CD4-positive, CD25-positive, alpha-beta regulatory T cell (primary cell): ENCODE measurements at regions not wholly inside any gene's neighbourhood (a gene's known extent, or its start where the extent isn't known, plus 50 kb on each side); places are given as distances from the start of the nearest gene placed in this dataset.

ENCODE experiments used
- ATAC-seq, 2 donors: fragments of 150-1000 bp; cut with Tn5 transposase; one replicate each; pipeline ENCODE4 v1.10.0; 2021; ENCODE audit warnings: low read depth in 2 of 2, moderate number of reproducible peaks in 2 of 2, moderate library complexity in 1 of 2
- DNase-seq, 3 donors: peaks; one replicate each; pipeline versions ENCODE4 v3.0.0 to v3.0.0-alpha.2; 2012 to 2022; ENCODE audit warnings: mixed read lengths in 1 of 3
- H3K27ac ChIP-seq: one replicate; pipeline ENCODE4 v1.7.0; 2013; ENCODE audit warnings: mild to moderate bottlenecking, low read length; ENCODE audit not compliant: insufficient read depth, poor library complexity, severe bottlenecking
- H3K27me3 ChIP-seq: one replicate; pipeline ENCODE4 v1.7.0; 2013; ENCODE audit warnings: low read length; ENCODE audit not compliant: control insufficient read depth, insufficient read depth
- H3K36me3 ChIP-seq: one replicate; pipeline ENCODE4 v1.7.0; 2013; ENCODE audit warnings: mild to moderate bottlenecking, low read length, moderate library complexity; ENCODE audit not compliant: control insufficient read depth, insufficient read depth
- H3K4me1 ChIP-seq: 2 replicates; pipeline ENCODE4 v1.7.0; 2013; ENCODE audit warnings: mild to moderate bottlenecking, low read length; ENCODE audit not compliant: insufficient read depth, control insufficient read depth, poor library complexity, severe bottlenecking
- H3K4me3 ChIP-seq: one replicate; pipeline ENCODE4 v1.7.0; 2013; ENCODE audit warnings: low read depth, mild to moderate bottlenecking, low read length, moderate library complexity
- H3K9me3 ChIP-seq, 2 experiments: 1 replicate in 1 of 2; 2 replicates in 1 of 2; pipeline ENCODE4 v1.7.0; 2013; ENCODE audit warnings: low read length in 2 of 2, mild to moderate bottlenecking in 1 of 2, moderate library complexity in 1 of 2; ENCODE audit not compliant: control insufficient read depth in 2 of 2
- H3K27ac Mint-ChIP-seq, 3 donors: one replicate each; pipeline ENCODE4 v1.8.0; 2020 to 2022; ENCODE audit warnings: mild to moderate bottlenecking in 3 of 3, mixed read lengths in 3 of 3, moderate library complexity in 2 of 3
- H3K27me3 Mint-ChIP-seq: one replicate; pipeline ENCODE4 v1.8.0; 2022; ENCODE audit warnings: mild to moderate bottlenecking, mixed read lengths
- H3K36me3 Mint-ChIP-seq: one replicate; pipeline ENCODE4 v1.8.0; 2020; ENCODE audit warnings: mixed read lengths
- H3K4me1 Mint-ChIP-seq, 4 donors: one replicate each; pipeline ENCODE4 v1.8.0; 2020 to 2022; ENCODE audit warnings: mixed read lengths in 4 of 4, mild to moderate bottlenecking in 1 of 4
- H3K4me3 Mint-ChIP-seq, 4 donors: one replicate each; pipeline ENCODE4 v1.8.0; 2020 to 2022; ENCODE audit warnings: mild to moderate bottlenecking in 4 of 4, mixed read lengths in 4 of 4, moderate library complexity in 3 of 4
- H3K9me3 Mint-ChIP-seq, 7 donors: one replicate each; pipeline ENCODE4 v1.8.0; 2020 to 2022; ENCODE audit warnings: mixed read lengths in 7 of 7, mild to moderate bottlenecking in 3 of 7, moderate library complexity in 2 of 7

DNA sequence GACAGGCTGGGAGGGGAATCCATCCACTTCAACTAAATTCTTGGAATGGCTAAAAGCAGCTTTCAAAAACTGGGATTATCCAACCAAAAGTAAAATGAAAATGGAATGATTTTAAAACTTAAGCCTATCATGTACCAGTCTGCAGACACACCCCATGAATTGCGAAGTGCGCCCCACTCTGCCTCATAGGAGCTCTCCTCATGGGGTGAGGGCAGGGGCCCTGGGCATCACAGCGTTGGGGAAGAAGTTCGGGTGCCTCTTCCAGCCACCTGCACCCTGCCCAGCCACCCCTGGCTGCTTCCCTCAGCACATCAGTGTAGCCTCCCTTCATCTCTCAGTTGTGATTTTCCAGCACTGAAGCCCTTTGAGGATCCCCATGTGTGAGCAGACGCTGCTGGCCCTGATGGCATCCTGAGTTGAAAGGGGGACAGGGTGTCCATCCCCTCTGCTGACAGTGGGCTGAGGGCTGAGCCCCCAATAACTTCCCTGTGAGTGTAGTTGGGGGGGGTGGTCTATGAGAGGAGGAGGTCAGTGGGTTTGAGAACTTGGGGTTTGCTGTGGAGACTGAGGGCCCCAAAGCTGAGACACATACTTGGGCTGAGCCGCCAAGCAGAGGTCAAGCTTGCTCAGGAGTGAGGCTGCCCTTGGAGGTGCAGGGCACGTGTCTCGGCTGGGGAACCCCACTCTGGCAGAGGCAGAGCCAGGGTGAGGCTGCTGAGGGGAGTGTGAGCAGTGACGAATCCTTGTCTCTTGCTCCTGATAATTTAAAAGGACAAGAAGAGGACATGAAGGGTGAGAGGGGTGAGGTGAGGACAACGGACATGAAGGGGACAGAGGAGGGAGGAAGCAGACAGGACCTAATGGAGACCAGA lies 542.1 kb downstream of the TCERG1L start:
- ATAC-seq (no peak), DNase-seq (no peak)
- no peaks in the 10 kb centered on the region for H3K4me1 ChIP-seq
- peaks cover 0 to 11% (median 3%) of the 10 kb centered on the region in 7 donors for H3K9me3 Mint-ChIP-seq
- no peak overlapping the region for H3K4me3 Mint-ChIP-seq
- H3K27ac Mint-ChIP-seq = no peak overlapping the region
- no peaks in the 10 kb centered on the region for H3K4me1 Mint-ChIP-seq
- H3K27me3 ChIP-seq = no peaks in the 10 kb centered on the region
- no peaks in the 10 kb centered on the region for H3K9me3 ChIP-seq
- no peaks in the 10 kb centered on the region for H3K27me3 Mint-ChIP-seq
- no peak overlapping the region for H3K27ac ChIP-seq
- H3K4me3 ChIP-seq = no peak overlapping the region
- no peaks in the 10 kb centered on the region for H3K36me3 ChIP-seq
- H3K36me3 Mint-ChIP-seq = no peaks in the 10 kb centered on the region

DNA sequence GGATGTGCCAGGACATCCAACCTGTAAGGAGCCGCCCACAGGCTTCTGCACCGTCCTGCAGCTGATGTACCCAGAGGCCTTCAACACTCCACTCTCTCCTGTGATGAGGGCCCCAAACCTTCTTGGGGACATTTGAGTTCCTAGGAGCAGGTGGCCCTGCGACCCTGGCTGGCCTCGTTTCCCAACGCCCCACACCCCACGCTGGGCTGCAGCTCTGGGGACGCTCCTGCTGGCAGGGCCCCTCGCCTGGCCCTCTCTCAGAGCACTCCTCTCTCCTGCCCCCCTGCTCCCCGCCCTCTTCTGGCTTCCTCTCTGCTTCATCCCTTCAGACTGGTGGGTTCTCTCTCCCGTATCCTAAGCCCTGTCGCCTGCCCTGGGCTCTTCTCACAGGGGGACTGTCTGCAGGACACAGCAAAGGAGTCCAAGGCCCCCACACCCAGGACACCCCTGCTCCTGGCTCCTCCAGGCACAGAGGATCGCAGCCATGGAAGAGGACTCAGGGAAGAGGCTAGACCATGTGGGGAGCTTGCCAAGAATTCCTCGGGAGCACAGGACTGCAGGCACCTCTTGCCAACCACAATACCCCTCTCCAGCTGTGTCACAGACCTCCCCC lies 541.4 kb downstream of the TCERG1L start:
- no peaks in the 10 kb centered on the region for H3K36me3 Mint-ChIP-seq
- no peaks in the 10 kb centered on the region for H3K4me1 Mint-ChIP-seq
- H3K27ac Mint-ChIP-seq = no peak overlapping the region
- H3K9me3 ChIP-seq = no peaks in the 10 kb centered on the region
- H3K27me3 ChIP-seq = no peaks in the 10 kb centered on the region
- no peaks in the 10 kb centered on the region for H3K4me1 ChIP-seq
- no peaks in the 10 kb centered on the region for H3K36me3 ChIP-seq
- H3K4me3 Mint-ChIP-seq = no peak overlapping the region
- H3K27me3 Mint-ChIP-seq = no peaks in the 10 kb centered on the region
- H3K27ac ChIP-seq = no peak overlapping the region
- H3K9me3 Mint-ChIP-seq = peaks cover 0 to 11% (median 3%) of the 10 kb centered on the region in 7 donors
- no peak overlapping the region for H3K4me3 ChIP-seq
- DNase-seq (no peak), ATAC-seq (no peak)

- Mint-ChIP-seq H3K27me3 (no peaks in the 10 kb centered on the region), H3K4me1 (no peaks in the 10 kb centered on the region), H3K9me3 (peaks cover 0 to 11% (median 2%) of the 10 kb centered on the region in 7 donors), H3K27ac (no peak overlapping the region), H3K36me3 (no peaks in the 10 kb centered on the region), H3K4me3 (no peak overlapping the region)
- DNase-seq (no peak), ATAC-seq (no peak)
- Histone ChIP-seq H3K9me3 (no peaks in the 10 kb centered on the region), H3K4me1 (no peaks in the 10 kb centered on the region), H3K27ac (no peak overlapping the region), H3K36me3 (no peaks in the 10 kb centered on the region), H3K4me3 (no peak overlapping the region), H3K27me3 (no peaks in the 10 kb centered on the region)
Measured at GRCh38 chr10:130771491-130771946, 540.0 kb downstream of the TCERG1L start.

- Histone ChIP-seq H3K27ac (no peak overlapping the region), H3K4me1 (no peaks in the 10 kb centered on the region), H3K4me3 (no peak overlapping the region), H3K9me3 (no peaks in the 10 kb centered on the region), H3K36me3 (no peaks in the 10 kb centered on the region), H3K27me3 (no peaks in the 10 kb centered on the region)
- H3K4me3 Mint-ChIP-seq = no peak overlapping the region
- ATAC-seq (no peak), DNase-seq (no peak)
- H3K9me3 Mint-ChIP-seq = peaks cover 0 to 11% (median 0%) of the 10 kb centered on the region in 7 donors
- no peak overlapping the region for H3K27ac Mint-ChIP-seq
- H3K27me3 Mint-ChIP-seq = no peaks in the 10 kb centered on the region
- H3K4me1 Mint-ChIP-seq = no peaks in the 10 kb centered on the region
- H3K36me3 Mint-ChIP-seq = no peaks in the 10 kb centered on the region
Measured at GRCh38 chr10:130772056-130772455, 539.5 kb downstream of the TCERG1L start.

- Mint-ChIP-seq H3K27ac (no peak overlapping the region), H3K36me3 (no peaks in the 10 kb centered on the region), H3K27me3 (no peaks in the 10 kb centered on the region), H3K9me3 (peaks cover 0 to 11% (median 0%) of the 10 kb centered on the region in 7 donors), H3K4me1 (no peaks in the 10 kb centered on the region), H3K4me3 (no peak overlapping the region)
- DNase-seq (no peak), ATAC-seq (no peak)
- no peaks in the 10 kb centered on the region for H3K4me1 ChIP-seq
- no peaks in the 10 kb centered on the region for H3K27me3 ChIP-seq
- no peak overlapping the region for H3K4me3 ChIP-seq
- H3K36me3 ChIP-seq = no peaks in the 10 kb centered on the region
- no peak overlapping the region for H3K27ac ChIP-seq
- no peaks in the 10 kb centered on the region for H3K9me3 ChIP-seq
Measured at GRCh38 chr10:130772676-130773075, 538.8 kb downstream of the TCERG1L start.

DNA sequence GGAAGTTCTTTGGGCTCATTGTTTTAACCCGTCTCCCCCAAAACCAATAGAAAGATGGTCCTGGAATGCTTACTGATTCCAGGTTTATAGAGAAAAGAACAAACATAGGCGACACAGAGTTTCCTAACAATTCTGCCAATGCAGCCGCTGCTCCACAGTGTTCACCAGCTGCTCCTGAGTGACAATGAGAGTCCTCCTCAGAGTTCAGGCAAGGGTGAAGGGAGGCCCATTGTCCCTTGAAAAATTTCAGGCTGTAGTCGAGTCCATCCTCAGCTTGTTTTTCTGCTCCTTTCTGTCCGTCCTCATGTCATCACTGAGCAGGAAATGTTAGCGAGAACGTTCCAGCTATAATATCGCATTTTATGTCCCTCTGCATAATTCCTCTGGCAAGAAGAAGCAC lies 537.6 kb downstream of the TCERG1L start:
- H3K4me3 ChIP-seq = no peak overlapping the region
- no peaks in the 10 kb centered on the region for H3K36me3 Mint-ChIP-seq
- H3K4me3 Mint-ChIP-seq = no peak overlapping the region
- no peak overlapping the region for H3K27ac Mint-ChIP-seq
- DNase-seq (no peak), ATAC-seq (no peak)
- peaks cover 0 to 4% (median 0%) of the 10 kb centered on the region in 7 donors for H3K9me3 Mint-ChIP-seq
- no peak overlapping the region for H3K27ac ChIP-seq
- no peaks in the 10 kb centered on the region for H3K27me3 Mint-ChIP-seq
- H3K4me1 Mint-ChIP-seq = no peaks in the 10 kb centered on the region
- H3K27me3 ChIP-seq = no peaks in the 10 kb centered on the region
- H3K36me3 ChIP-seq = no peaks in the 10 kb centered on the region
- H3K4me1 ChIP-seq = no peaks in the 10 kb centered on the region
- no peaks in the 10 kb centered on the region for H3K9me3 ChIP-seq

- H3K36me3 ChIP-seq = no peaks in the 10 kb centered on the region
- H3K4me3 ChIP-seq = no peak overlapping the region
- no peaks in the 10 kb centered on the region for H3K4me1 ChIP-seq
- ATAC-seq (no peak), DNase-seq (no peak)
- Mint-ChIP-seq H3K27ac (no peak overlapping the region), H3K4me1 (no peaks in the 10 kb centered on the region), H3K36me3 (no peaks in the 10 kb centered on the region), H3K9me3 (peaks cover 0 to 2% (median 0%) of the 10 kb centered on the region in 7 donors), H3K4me3 (no peak overlapping the region), H3K27me3 (no peaks in the 10 kb centered on the region)
- H3K9me3 ChIP-seq = no peaks in the 10 kb centered on the region
- no peak overlapping the region for H3K27ac ChIP-seq
- H3K27me3 ChIP-seq = no peaks in the 10 kb centered on the region
Measured at GRCh38 chr10:130774871-130775270, 536.6 kb downstream of the TCERG1L start.
